OCI-LY1 (cell line): ENCODE measurements at regions not wholly inside any gene's neighbourhood (a gene's known extent, or its start where the extent isn't known, plus 50 kb on each side); places are given as distances from the start of the nearest gene placed in this dataset.

Experiments used
- EZH2 ChIP-seq: fragments of 200-600 bp; sonication (generic), shearing (Covaris generic); IDR thresholded peaks from 2 replicates; pipeline ENCODE4 v1.8.0; 2017; ENCODE audit warnings: borderline replicate concordance, mixed run types, mild to moderate bottlenecking, antibody characterized with exemption, low read length, moderate library complexity, mixed read lengths
- TF ChIP-seq, protein P1 (sequence below): fragments of 200-600 bp; sonication (generic), shearing (Covaris generic); IDR thresholded peaks from 2 replicates; pipeline ENCODE4 v1.5.1; 2017; ENCODE audit warnings: mild to moderate bottlenecking, antibody characterized with exemption, low read length, moderate library complexity, mixed read lengths

DNA sequence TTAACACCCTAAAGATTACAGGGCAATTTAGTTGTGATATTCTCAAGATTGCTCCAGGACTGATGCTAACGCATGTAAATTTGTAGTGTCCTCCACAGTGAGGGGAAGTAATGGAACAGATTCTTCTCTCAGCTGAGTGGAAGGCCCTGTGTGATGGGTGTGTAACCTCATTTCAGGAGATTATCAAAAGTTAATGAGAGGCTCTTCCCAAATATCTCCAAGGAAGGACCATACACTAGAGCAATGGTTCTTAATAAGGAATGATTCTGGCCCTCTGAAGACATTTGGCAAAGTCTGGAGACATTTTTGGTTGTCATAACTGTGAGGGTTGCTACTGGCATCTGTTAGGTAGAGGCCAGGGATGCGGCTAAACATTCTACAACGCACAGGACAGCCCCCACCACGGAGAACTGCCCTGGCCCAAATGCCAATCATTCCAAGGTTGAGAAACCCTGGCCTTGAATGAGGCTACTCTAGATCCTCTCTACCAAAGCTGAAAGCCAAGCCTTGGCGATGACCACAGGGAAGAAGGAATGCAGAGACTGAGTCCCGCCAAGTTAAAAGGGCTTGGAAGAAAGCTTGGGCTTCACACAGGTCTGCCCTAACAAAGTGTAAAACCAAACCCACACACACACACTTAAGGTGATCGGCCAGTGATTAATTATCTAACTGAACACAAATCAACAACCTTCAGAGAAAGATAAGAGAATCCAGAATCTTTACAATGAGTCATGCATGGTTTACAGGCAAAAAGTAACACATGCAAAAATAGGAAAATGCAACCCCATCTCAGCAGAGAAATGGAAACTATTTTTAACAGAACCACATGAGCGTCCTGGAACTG lies 135.8 kb downstream of the SYF2 start:
- TF ChIP-seq, protein P1, sequence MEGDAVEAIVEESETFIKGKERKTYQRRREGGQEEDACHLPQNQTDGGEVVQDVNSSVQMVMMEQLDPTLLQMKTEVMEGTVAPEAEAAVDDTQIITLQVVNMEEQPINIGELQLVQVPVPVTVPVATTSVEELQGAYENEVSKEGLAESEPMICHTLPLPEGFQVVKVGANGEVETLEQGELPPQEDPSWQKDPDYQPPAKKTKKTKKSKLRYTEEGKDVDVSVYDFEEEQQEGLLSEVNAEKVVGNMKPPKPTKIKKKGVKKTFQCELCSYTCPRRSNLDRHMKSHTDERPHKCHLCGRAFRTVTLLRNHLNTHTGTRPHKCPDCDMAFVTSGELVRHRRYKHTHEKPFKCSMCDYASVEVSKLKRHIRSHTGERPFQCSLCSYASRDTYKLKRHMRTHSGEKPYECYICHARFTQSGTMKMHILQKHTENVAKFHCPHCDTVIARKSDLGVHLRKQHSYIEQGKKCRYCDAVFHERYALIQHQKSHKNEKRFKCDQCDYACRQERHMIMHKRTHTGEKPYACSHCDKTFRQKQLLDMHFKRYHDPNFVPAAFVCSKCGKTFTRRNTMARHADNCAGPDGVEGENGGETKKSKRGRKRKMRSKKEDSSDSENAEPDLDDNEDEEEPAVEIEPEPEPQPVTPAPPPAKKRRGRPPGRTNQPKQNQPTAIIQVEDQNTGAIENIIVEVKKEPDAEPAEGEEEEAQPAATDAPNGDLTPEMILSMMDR, result no peak
- TF ChIP-seq EZH2, result no peak
